Thyroid gland (tissue), 4 donors: ENCODE measurements at regions not wholly inside any gene's neighbourhood (a gene's known extent, or its start where the extent isn't known, plus 50 kb on each side); places are given as distances from the start of the nearest gene placed in this dataset.

Experiments
- DNase-seq, 2 donors: peaks; one replicate each; pipeline ENCODE4 v3.0.0-alpha.2; 2019
- H3K27ac ChIP-seq, 3 donors: fragments of 200-600 bp; sonication (generic); 1 replicate in 2 of 3; 2 replicates in 1 of 3; pipeline ENCODE4 v1.5.1; 2016 to 2019; ENCODE audit warnings: mild to moderate bottlenecking in 1 of 3, moderate library complexity in 1 of 3
- H3K27me3 ChIP-seq: fragments of 200-600 bp; sonication (generic); one replicate; pipeline ENCODE4 v1.5.1; 2019
- H3K36me3 ChIP-seq, 2 donors: fragments of 200-600 bp; sonication (generic); one replicate each; pipeline ENCODE4 v1.5.1; 2016 to 2019
- H3K4me1 ChIP-seq, 2 donors: fragments of 200-600 bp; sonication (generic); one replicate each; pipeline ENCODE4 v1.5.1; 2017 to 2019
- H3K4me3 ChIP-seq, 3 donors: fragments of 200-600 bp; sonication (generic); replicated peaks in 1 of 3; 1 replicate in 2 of 3; 2 replicates in 1 of 3; pipeline ENCODE4 v1.5.1; 2016; ENCODE audit warnings: mild to moderate bottlenecking in 1 of 3
- H3K9me3 ChIP-seq: fragments of 200-600 bp; sonication (generic); one replicate; pipeline ENCODE4 v1.5.1; 2017
- POLR2A ChIP-seq, 2 donors: fragments of 450-650 bp; IDR thresholded peaks; one replicate each; pipeline ENCODE4 v1.6.1; 2017; ENCODE audit warnings: antibody characterized with exemption in 2 of 2, mild to moderate bottlenecking in 2 of 2, moderate library complexity in 1 of 2
- WGBS, 2 donors: methylation state at CpG; one replicate each; pipeline ENCODE4 v1.1.5; 2017; 5-methylcytosine and 5-hydroxymethylcytosine counted together
- intact Hi-C: fragments of 100-400 bp; cut with DNase I; formaldehyde crosslinking; loops from one replicate; pipeline ENCODE4 v1.15.1; 2023
- TF ChIP-seq, protein P1 (sequence below), 6 experiments: fragments of 200-600 bp in 3 of 6; fragments of 450-650 bp in 3 of 6; sonication (generic) in 3 of 6; IDR thresholded peaks; one replicate each; pipeline ENCODE4 v1.5.1; 2016 to 2019; ENCODE audit warnings: antibody characterized with exemption in 6 of 6, mild to moderate bottlenecking in 2 of 6, inconsistent platforms in 1 of 6, moderate library complexity in 1 of 6

DNA sequence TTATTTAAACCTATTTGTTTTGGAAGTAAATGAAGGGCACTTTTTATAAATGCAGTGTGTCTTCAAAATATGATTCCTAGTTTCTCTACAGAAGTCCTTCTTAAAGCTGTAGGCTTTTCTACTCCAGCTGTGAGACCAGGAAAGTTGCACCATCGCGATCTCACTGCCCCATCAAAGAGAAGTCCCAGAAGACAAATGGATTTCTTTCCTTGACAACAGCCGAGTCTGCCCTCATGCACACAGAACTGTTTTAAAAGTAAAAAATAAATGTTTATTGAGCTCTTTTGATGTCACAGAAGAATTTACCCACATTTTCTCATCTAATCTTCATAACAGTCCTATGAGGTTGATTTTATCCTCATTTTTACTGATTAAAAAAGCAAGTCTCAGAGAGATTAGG lies 324.4 kb upstream of the NT5E start:
- no peaks in the 10 kb centered on the region for H3K36me3 ChIP-seq
- intact Hi-C loops: no loop called here
- 72 to 75% methylated on average over 3 of the region's 3 CpGs for WGBS, 2 donors

GRCh38 chr6:85124472-85125354 lies 325.2 kb upstream of the NT5E start:
- TF ChIP-seq POLR2A (IDR thresholded peaks at IDR 0.05): no peak
- intact Hi-C loops: no loop called here

More for the DNA sequence above, 324.4 kb upstream of the NT5E start:
- Histone ChIP-seq H3K4me3 (no peak overlapping the region), H3K27ac (no peak overlapping the region), H3K4me1 (no peaks in the 10 kb centered on the region), H3K9me3 (no peaks in the 10 kb centered on the region), H3K27me3 (no peaks in the 10 kb centered on the region)
- TF ChIP-seq POLR2A (IDR thresholded peaks at IDR 0.05): no peak
- TF ChIP-seq, protein P1, sequence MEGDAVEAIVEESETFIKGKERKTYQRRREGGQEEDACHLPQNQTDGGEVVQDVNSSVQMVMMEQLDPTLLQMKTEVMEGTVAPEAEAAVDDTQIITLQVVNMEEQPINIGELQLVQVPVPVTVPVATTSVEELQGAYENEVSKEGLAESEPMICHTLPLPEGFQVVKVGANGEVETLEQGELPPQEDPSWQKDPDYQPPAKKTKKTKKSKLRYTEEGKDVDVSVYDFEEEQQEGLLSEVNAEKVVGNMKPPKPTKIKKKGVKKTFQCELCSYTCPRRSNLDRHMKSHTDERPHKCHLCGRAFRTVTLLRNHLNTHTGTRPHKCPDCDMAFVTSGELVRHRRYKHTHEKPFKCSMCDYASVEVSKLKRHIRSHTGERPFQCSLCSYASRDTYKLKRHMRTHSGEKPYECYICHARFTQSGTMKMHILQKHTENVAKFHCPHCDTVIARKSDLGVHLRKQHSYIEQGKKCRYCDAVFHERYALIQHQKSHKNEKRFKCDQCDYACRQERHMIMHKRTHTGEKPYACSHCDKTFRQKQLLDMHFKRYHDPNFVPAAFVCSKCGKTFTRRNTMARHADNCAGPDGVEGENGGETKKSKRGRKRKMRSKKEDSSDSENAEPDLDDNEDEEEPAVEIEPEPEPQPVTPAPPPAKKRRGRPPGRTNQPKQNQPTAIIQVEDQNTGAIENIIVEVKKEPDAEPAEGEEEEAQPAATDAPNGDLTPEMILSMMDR (IDR thresholded peaks at IDR 0.05): no peak
- DNase-seq: no peak

GRCh38 chr6:85121158-85121557 lies 328.7 kb upstream of the NT5E start:
- intact Hi-C loops: no loop called here
- H3K9me3 ChIP-seq: no peaks in the 10 kb centered on the region
- H3K4me3 ChIP-seq: no peak overlapping the region
- WGBS, 2 donors: 65 to 72% methylated on average over 1 of the region's 1 CpG
- H3K4me1 ChIP-seq: no peaks in the 10 kb centered on the region
- no peaks in the 10 kb centered on the region for H3K36me3 ChIP-seq
- no peak for TF ChIP-seq POLR2A (IDR thresholded peaks at IDR 0.05)
- TF ChIP-seq, protein P1 (IDR thresholded peaks at IDR 0.05): no peak
- H3K27me3 ChIP-seq: no peaks in the 10 kb centered on the region
- DNase-seq: no peak
- H3K27ac ChIP-seq: no peak overlapping the region

More at GRCh38 chr6:85124472-85125354, 325.2 kb upstream of the NT5E start:
- no peaks in the 10 kb centered on the region for H3K4me1 ChIP-seq
- WGBS, 2 donors: 82 to 86% methylated on average over 1 of the region's 1 CpG
- no peaks in the 10 kb centered on the region for H3K27me3 ChIP-seq
- H3K27ac ChIP-seq: no peak overlapping the region
- H3K9me3 ChIP-seq: no peaks in the 10 kb centered on the region
- no peak for DNase-seq
- H3K4me3 ChIP-seq: no peak overlapping the region
- H3K36me3 ChIP-seq: no peaks in the 10 kb centered on the region

- no peaks in the 10 kb centered on the region for H3K27me3 ChIP-seq
- no peak for DNase-seq
- no peak overlapping the region for H3K4me3 ChIP-seq
- TF ChIP-seq, protein P1 (IDR thresholded peaks at IDR 0.05): no peak
- TF ChIP-seq POLR2A (IDR thresholded peaks at IDR 0.05): no peak
- no peaks in the 10 kb centered on the region for H3K4me1 ChIP-seq
- H3K36me3 ChIP-seq: no peaks in the 10 kb centered on the region
- WGBS, 2 donors: 86 to 90% methylated on average over 8 of the region's 8 CpGs
- intact Hi-C loops: no loop called here
- H3K9me3 ChIP-seq: no peaks in the 10 kb centered on the region
- no peak overlapping the region for H3K27ac ChIP-seq
Observed at GRCh38 chr6:85118652-85119235, 331.1 kb upstream of the NT5E start.

- no peak overlapping the region for H3K4me3 ChIP-seq
- intact Hi-C loops: no loop called here
- DNase-seq: no peak
- WGBS, 2 donors: 81 to 86% methylated on average over 5 of the region's 5 CpGs
- no peaks in the 10 kb centered on the region for H3K27me3 ChIP-seq
- H3K9me3 ChIP-seq: no peaks in the 10 kb centered on the region
- H3K27ac ChIP-seq: no peak overlapping the region
- H3K36me3 ChIP-seq: no peaks in the 10 kb centered on the region
- H3K4me1 ChIP-seq: no peaks in the 10 kb centered on the region
- no peak for TF ChIP-seq POLR2A (IDR thresholded peaks at IDR 0.05)
- TF ChIP-seq, protein P1 (IDR thresholded peaks at IDR 0.05): no peak
Observed at GRCh38 chr6:85118233-85118632, 331.6 kb upstream of the NT5E start.
